ENCODE measurements at regions not wholly inside any gene's neighbourhood (a gene's known extent, or its start where the extent isn't known, plus 50 kb on each side); places are given as distances from the start of the nearest gene placed in this dataset.

DNA sequence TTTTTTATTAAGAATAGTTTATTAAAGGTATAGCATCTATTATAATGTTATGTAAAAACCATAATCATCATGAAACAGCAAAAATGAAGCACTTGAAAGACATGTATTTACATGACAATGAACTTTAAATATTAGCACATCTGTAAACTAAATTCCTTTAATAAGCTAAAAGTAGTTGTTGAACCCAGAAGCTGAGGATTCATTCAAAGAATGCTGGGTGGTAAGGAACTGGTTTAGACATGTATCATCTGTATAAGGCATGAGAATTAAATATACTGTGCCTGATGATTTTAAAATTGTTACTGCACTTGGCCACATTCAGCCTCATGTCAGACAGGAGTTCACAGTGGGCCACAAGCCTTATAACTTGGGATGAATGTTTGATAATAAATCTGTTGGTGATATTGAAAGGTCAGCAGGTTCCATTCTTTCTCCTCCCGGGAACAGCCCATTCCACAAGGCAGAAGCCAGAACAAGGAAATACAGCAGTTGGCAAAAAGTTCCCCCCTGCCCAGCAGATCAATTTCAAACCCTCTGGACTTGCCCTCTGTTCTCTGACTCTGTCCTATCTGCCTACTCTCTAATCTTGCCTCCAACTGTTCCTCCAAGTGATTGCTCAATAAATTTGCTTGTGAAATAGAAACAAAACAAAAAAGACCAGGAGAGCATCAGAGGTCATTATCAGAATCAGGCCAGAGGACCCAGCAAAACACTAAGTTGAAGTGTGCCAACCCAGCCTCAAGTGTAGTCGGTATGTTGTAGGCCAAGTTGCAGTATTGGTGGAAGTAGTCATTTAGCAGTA, 49.8 kb upstream of the TEX264 start:
- H3K4me3 Mint-ChIP-seq: peak overlapping the region; percentile 25
- DNase-seq: no peak
- ATAC-seq: no peak
- peaks cover 4% of the 10 kb centered on the region for H3K36me3 Mint-ChIP-seq (ENCODE audit: low read depth)
- H3K9me3 ChIP-seq (ENCODE audit: control insufficient read depth, low read length, poor library complexity, severe bottlenecking): no peaks in the 10 kb centered on the region
- H3K4me1 Mint-ChIP-seq: peaks cover 18% of the 10 kb centered on the region
- H3K27me3 Mint-ChIP-seq: no peaks in the 10 kb centered on the region
- H3K27ac Mint-ChIP-seq: no peak overlapping the region
